OCI-LY3 (cell line): ENCODE measurements at regions not wholly inside any gene's neighbourhood (a gene's known extent, or its start where the extent isn't known, plus 50 kb on each side); places are given as distances from the start of the nearest gene placed in this dataset.

Experiments used
- H2AFZ ChIP-seq: fragments of 200-600, 300-600 bp; shearing (Covaris generic); 2 replicates; pipeline ENCODE4 v1.6.0; 2014; ENCODE audit warnings: antibody characterized with exemption, low read depth, low read length
- H3K27ac ChIP-seq: fragments of 200-600, 300-600 bp; sonication (generic); 2 replicates; pipeline ENCODE4 v1.5.1; 2014; ENCODE audit warnings: mild to moderate bottlenecking, low read length, moderate library complexity, mixed read lengths
- H3K27me3 ChIP-seq: fragments of 200-600, 300-600 bp; sonication (generic); 2 replicates; pipeline ENCODE4 v1.6.1; 2014; ENCODE audit warnings: low read depth, low read length, mixed read lengths
- H3K36me3 ChIP-seq: fragments of 200-600, 300-600 bp; sonication (generic); replicated peaks from 2 replicates; pipeline ENCODE3; 2014; ENCODE audit warnings: low read depth, low read length, mixed read lengths
- H3K4me1 ChIP-seq: fragments of 300-600, 200-600 bp; sonication (generic); 2 replicates; pipeline ENCODE4 v1.6.1; 2014; ENCODE audit warnings: low read length, mixed read lengths
- H3K4me2 ChIP-seq: fragments of 200-600, 300-600 bp; sonication (generic); 2 replicates; pipeline ENCODE4 v1.6.1; 2014; ENCODE audit warnings: low read length, mixed read lengths
- H3K4me3 ChIP-seq: fragments of 300-600, 200-600 bp; sonication (generic); 2 replicates; pipeline ENCODE4 v1.5.1; 2014; ENCODE audit warnings: antibody characterized with exemption, mild to moderate bottlenecking, low read length, moderate library complexity
- H3K79me2 ChIP-seq: fragments of 300-600, 200-600 bp; shearing (Covaris generic); 2 replicates; pipeline ENCODE4 v1.6.1; 2014; ENCODE audit warnings: mild to moderate bottlenecking, low read length, mixed read lengths
- H3K9ac ChIP-seq: fragments of 300-600, 200-600 bp; shearing (Covaris generic); 2 replicates; pipeline ENCODE4 v1.6.0; 2014; ENCODE audit warnings: mild to moderate bottlenecking, low read length, moderate library complexity
- H3K9me3 ChIP-seq: fragments of 200-600, 300-600 bp; shearing (Covaris generic); 2 replicates; pipeline ENCODE4 v1.6.1; 2014; ENCODE audit warnings: low read length, mixed read lengths; ENCODE audit not compliant: insufficient read depth
- H4K20me1 ChIP-seq: fragments of 200-600, 300-600 bp; sonication (generic); 2 replicates; pipeline ENCODE4 v1.6.1; 2016; ENCODE audit warnings: low read length, mixed read lengths; ENCODE audit not compliant: insufficient read depth
- CTCF ChIP-seq: fragments of 200-600, 300-600 bp; sonication (generic); IDR thresholded peaks from 2 replicates; pipeline ENCODE4 v1.5.1; 2014; ENCODE audit warnings: antibody characterized with exemption, low read length, low read depth
- EZH2phosphoT487 ChIP-seq: fragments of 200-600 bp; shearing (Covaris generic); IDR thresholded peaks from 2 replicates; pipeline ENCODE4 v1.6.1; 2018; ENCODE audit warnings: antibody characterized with exemption, mixed run types, low read depth

DNA sequence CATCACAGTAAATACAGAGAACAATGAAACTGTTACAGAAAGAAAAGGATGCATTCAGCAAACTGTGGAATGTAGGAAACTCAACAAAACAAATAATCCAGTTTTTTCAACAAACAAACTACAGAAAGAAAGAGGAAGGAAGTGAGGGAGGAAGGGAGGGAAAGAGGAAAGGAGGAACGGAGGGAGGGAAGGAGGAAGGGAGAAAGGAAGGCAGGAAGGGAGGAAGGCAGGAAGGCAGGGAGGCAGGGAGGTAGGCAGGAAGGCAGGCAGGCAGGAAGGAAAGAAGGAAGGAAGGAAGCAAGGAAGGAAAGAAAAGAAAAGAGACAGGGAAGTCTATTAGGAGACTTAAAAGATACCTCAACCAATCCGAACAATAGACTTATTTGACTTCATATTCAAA lies 135.7 kb downstream of the EFHB start:
- Histone ChIP-seq H3K27me3 (no peaks in the 10 kb centered on the region), H3K36me3 (no peaks in the 10 kb centered on the region), H3K4me1 (no peaks in the 10 kb centered on the region), H2AFZ (no peak overlapping the region), H3K4me2 (no peak overlapping the region), H4K20me1 (no peaks in the 10 kb centered on the region), H3K4me3 (no peak overlapping the region), H3K27ac (no peak overlapping the region), H3K79me2 (no peaks in the 10 kb centered on the region), H3K9me3 (no peaks in the 10 kb centered on the region), H3K9ac (no peak overlapping the region)
- no peak for TF ChIP-seq EZH2phosphoT487
- TF ChIP-seq CTCF: no peak

DNA sequence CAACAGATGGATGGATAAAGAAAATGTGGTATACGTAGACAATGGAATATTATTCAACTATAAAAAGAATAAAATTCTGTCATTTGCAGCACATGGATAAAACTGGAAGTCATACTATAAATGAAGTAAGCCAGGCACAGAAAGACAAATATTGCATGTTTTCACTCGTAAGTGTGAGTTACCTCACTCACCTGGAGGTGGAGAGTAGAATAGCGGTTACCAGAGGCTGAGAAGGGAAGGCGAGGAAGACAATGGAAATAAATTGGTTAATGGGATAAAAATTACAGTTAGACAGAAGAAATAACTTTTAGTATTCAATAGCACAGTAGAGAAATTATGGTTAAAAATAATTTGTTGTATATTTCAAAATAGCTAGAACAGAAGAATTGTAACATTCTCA lies 141.6 kb downstream of the EFHB start:
- H3K4me2 ChIP-seq: no peak overlapping the region
- H3K4me3 ChIP-seq: no peak overlapping the region
- H3K27me3 ChIP-seq: no peaks in the 10 kb centered on the region
- no peak overlapping the region for H3K27ac ChIP-seq
- H3K79me2 ChIP-seq: no peaks in the 10 kb centered on the region
- no peaks in the 10 kb centered on the region for H3K9me3 ChIP-seq
- TF ChIP-seq EZH2phosphoT487: no peak
- TF ChIP-seq CTCF: no peak
- no peak overlapping the region for H2AFZ ChIP-seq
- no peak overlapping the region for H3K9ac ChIP-seq
- no peaks in the 10 kb centered on the region for H3K36me3 ChIP-seq
- no peaks in the 10 kb centered on the region for H4K20me1 ChIP-seq
- no peaks in the 10 kb centered on the region for H3K4me1 ChIP-seq

DNA sequence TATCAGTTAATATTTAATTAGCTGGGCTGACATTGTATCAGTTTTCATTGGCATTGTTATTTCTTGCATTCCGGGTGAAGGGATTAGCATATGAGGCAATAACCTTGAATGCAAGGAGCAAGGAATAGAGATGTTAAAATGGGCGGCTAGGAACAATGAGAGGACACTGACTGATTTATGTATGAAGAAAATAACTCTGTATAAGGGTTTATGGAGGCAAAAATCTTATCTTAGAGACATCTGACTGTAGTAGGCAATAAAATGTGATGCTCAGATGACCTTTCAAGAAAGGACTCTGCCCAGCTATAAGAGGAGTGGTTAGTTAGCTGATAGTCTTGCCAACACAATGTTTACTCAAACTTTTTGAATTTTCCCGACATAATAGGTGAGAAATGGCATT lies 158.3 kb downstream of the EFHB start:
- Histone ChIP-seq H3K4me2 (no peak overlapping the region), H2AFZ (no peak overlapping the region), H3K4me1 (no peaks in the 10 kb centered on the region), H3K27ac (no peak overlapping the region), H4K20me1 (no peaks in the 10 kb centered on the region), H3K4me3 (no peak overlapping the region), H3K79me2 (no peaks in the 10 kb centered on the region), H3K36me3 (no peaks in the 10 kb centered on the region), H3K27me3 (no peaks in the 10 kb centered on the region), H3K9me3 (no peaks in the 10 kb centered on the region), H3K9ac (no peak overlapping the region)
- no peak for TF ChIP-seq CTCF

DNA sequence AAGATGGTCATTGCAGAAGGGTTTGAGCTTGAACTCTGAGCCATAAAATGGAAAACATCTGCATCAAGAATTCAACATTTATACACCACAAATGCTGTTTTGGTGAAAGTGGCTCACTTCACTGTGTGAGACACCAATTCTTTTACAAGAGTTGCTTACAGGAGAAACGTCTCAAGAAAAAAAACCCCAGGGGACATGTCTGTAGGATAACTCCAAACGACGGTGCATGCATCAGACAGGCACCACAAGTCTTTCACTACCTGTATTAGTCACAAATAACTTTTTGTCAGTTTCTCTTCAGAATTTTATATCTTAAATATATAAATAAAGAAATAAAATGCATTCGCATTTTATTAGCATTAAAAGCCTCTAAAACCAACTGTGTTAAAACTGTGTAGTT lies 164.3 kb downstream of the EFHB start:
- Histone ChIP-seq H3K9me3 (no peaks in the 10 kb centered on the region), H3K4me2 (peak overlapping the region; percentile 9; the same call in 1 of the 2 replicates), H3K27ac (no peak overlapping the region), H3K36me3 (no peaks in the 10 kb centered on the region), H3K4me3 (no peak overlapping the region), H3K4me1 (peaks cover 7% of the 10 kb centered on the region), H3K9ac (no peak overlapping the region), H3K79me2 (no peaks in the 10 kb centered on the region), H3K27me3 (no peaks in the 10 kb centered on the region), H4K20me1 (no peaks in the 10 kb centered on the region), H2AFZ (no peak overlapping the region)
- no peak for TF ChIP-seq CTCF
- no peak for TF ChIP-seq EZH2phosphoT487
